ENCODE measurements at regions not wholly inside any gene's neighbourhood (a gene's known extent, or its start where the extent isn't known, plus 50 kb on each side); places are given as distances from the start of the nearest gene placed in this dataset.
A peak's percentile ranks its signal among the peaks of the same experiment; 100 is the strongest.
"Not testable (repeated sequence)": the region's sequence is repeated elsewhere in the genome, so short reads cannot be mapped to it uniquely, and the experiment has no call there.

GRCh38 chr4:123657606-123658005 lies 261.0 kb downstream of the SPRY1 start:
- H3K9me3 ChIP-seq (ENCODE audit: control insufficient read depth, insufficient read depth, low read length); intact Hi-C loops (cut with micrococcal nuclease); ATAC-seq; H3K36me3 Mint-ChIP-seq; H3K4me1 Mint-ChIP-seq; H3K4me3 Mint-ChIP-seq; H3K27me3 ChIP-seq (ENCODE audit: control insufficient read depth, insufficient read depth, low read length); DNase-seq; H3K9me3 Mint-ChIP-seq; H3K36me3 ChIP-seq (ENCODE audit: control insufficient read depth, insufficient read depth, low read length); H3K27ac ChIP-seq (ENCODE audit: low read length); H3K4me1 ChIP-seq (ENCODE audit: control insufficient read depth, insufficient read depth, low read length); H3K27ac Mint-ChIP-seq; H3K4me3 ChIP-seq (ENCODE audit: low read length): not testable (repeated sequence)
- H3K27me3 Mint-ChIP-seq (ENCODE audit: low read depth in 2 of 2): peaks cover 4 to 14% of the 10 kb centered on the region in 2 donors
- no CpG with 5 or more reads among the region's 2 CpGs for whole genome bisulfite sequencing (ENCODE audit: insufficient coverage)

- no peaks in the 10 kb centered on the region for H3K9me3 Mint-ChIP-seq
- intact Hi-C loops (cut with micrococcal nuclease): loop anchor here (1.0 kb wide), 1 partner anchor 268 kb away; no protein-coding TSS in a partner anchor
- no peak for TF ChIP-seq CTCF (IDR thresholded peaks at IDR 0.05)
- no peak overlapping the region for H3K27ac Mint-ChIP-seq
- no peak overlapping the region for H3K4me3 Mint-ChIP-seq
- Histone ChIP-seq H3K36me3 (ENCODE audit: control insufficient read depth, insufficient read depth, low read length) (no peaks in the 10 kb centered on the region), H3K27me3 (ENCODE audit: control insufficient read depth, insufficient read depth, low read length) (no peaks in the 10 kb centered on the region), H3K27ac (ENCODE audit: low read length) (no peak overlapping the region), H3K9me3 (ENCODE audit: control insufficient read depth, insufficient read depth, low read length) (peaks cover 7% of the 10 kb centered on the region), H3K4me1 (ENCODE audit: control insufficient read depth, insufficient read depth, low read length) (no peaks in the 10 kb centered on the region), H3K4me3 (ENCODE audit: low read length) (no peak overlapping the region)
- ATAC-seq: no peak
- H3K27me3 Mint-ChIP-seq (ENCODE audit: low read depth in 2 of 2): peaks cover 4 to 14% of the 10 kb centered on the region in 2 donors
- H3K36me3 Mint-ChIP-seq: no peaks in the 10 kb centered on the region
- peaks cover 0 to 5% of the 10 kb centered on the region in 2 donors for H3K4me1 Mint-ChIP-seq
- DNase-seq: no peak
These were observed 262.7 kb downstream of the SPRY1 start for GRCh38 chr4:123659262-123659661.

GRCh38 chr4:123659730-123660129 lies 263.1 kb downstream of the SPRY1 start:
- peak in 1 of 2 donors; percentile 30 for DNase-seq
- peaks cover 4 to 14% of the 10 kb centered on the region in 2 donors for H3K27me3 Mint-ChIP-seq (ENCODE audit: low read depth in 2 of 2)
- peak in 1 of 3 donors; percentile 35 for ATAC-seq

GRCh38 chr4:123661080-123661737 lies 264.6 kb downstream of the SPRY1 start:
- intact Hi-C loops (cut with micrococcal nuclease): loop anchor here (1.0 to 2.0 kb wide), 2 partner anchors 96 to 558 kb away; no protein-coding TSS in a partner anchor
- Histone ChIP-seq H3K4me1 (ENCODE audit: control insufficient read depth, insufficient read depth, low read length) (no peaks in the 10 kb centered on the region), H3K27me3 (ENCODE audit: control insufficient read depth, insufficient read depth, low read length) (no peaks in the 10 kb centered on the region), H3K27ac (ENCODE audit: low read length) (no peak overlapping the region), H3K9me3 (ENCODE audit: control insufficient read depth, insufficient read depth, low read length) (peaks cover 7% of the 10 kb centered on the region), H3K4me3 (ENCODE audit: low read length) (no peak overlapping the region), H3K36me3 (ENCODE audit: control insufficient read depth, insufficient read depth, low read length) (no peaks in the 10 kb centered on the region)
- peak; percentile 65 for TF ChIP-seq CTCF (IDR thresholded peaks at IDR 0.05)
- ATAC-seq (no peak), DNase-seq (peak in 1 of 2 donors; percentile 35)
- H3K36me3 Mint-ChIP-seq: no peaks in the 10 kb centered on the region
- H3K27me3 Mint-ChIP-seq (ENCODE audit: low read depth in 2 of 2): peaks cover 4 to 14% of the 10 kb centered on the region in 2 donors
- H3K4me1 Mint-ChIP-seq: peaks cover 0 to 5% of the 10 kb centered on the region in 2 donors
- H3K4me3 Mint-ChIP-seq: no peak overlapping the region
- no peaks in the 10 kb centered on the region for H3K9me3 Mint-ChIP-seq
- H3K27ac Mint-ChIP-seq: no peak overlapping the region

More at GRCh38 chr4:123659730-123660129, 263.1 kb downstream of the SPRY1 start:
- TF ChIP-seq CTCF (IDR thresholded peaks at IDR 0.05): peak; percentile 16
- Mint-ChIP-seq H3K36me3 (no peaks in the 10 kb centered on the region), H3K27ac (no peak overlapping the region), H3K4me1 (peaks cover 0 to 5% of the 10 kb centered on the region in 2 donors), H3K4me3 (no peak overlapping the region), H3K9me3 (no peaks in the 10 kb centered on the region)
- Histone ChIP-seq H3K4me1 (ENCODE audit: control insufficient read depth, insufficient read depth, low read length) (no peaks in the 10 kb centered on the region), H3K9me3 (ENCODE audit: control insufficient read depth, insufficient read depth, low read length) (peaks cover 7% of the 10 kb centered on the region), H3K36me3 (ENCODE audit: control insufficient read depth, insufficient read depth, low read length) (no peaks in the 10 kb centered on the region), H3K27me3 (ENCODE audit: control insufficient read depth, insufficient read depth, low read length) (no peaks in the 10 kb centered on the region), H3K27ac (ENCODE audit: low read length) (no peak overlapping the region), H3K4me3 (ENCODE audit: low read length) (no peak overlapping the region)
- 93% methylated on average over 1 of the region's 1 CpG for WGBS (ENCODE audit: insufficient coverage)
- intact Hi-C loops (cut with micrococcal nuclease): loop anchor here (1.0 to 2.0 kb wide), 2 partner anchors 95 to 268 kb away; no protein-coding TSS in a partner anchor
